Lower leg skin (tissue), 3 donors: ENCODE measurements at regions not wholly inside any gene's neighbourhood (a gene's known extent, or its start where the extent isn't known, plus 50 kb on each side); places are given as distances from the start of the nearest gene placed in this dataset.

Source experiments
- POLR2A ChIP-seq, 2 donors: fragments of 450-650 bp; IDR thresholded peaks; one replicate each; pipeline ENCODE4 v1.6.1; 2016 to 2017; ENCODE audit warnings: antibody characterized with exemption in 2 of 2, mild to moderate bottlenecking in 1 of 2, moderate library complexity in 1 of 2
- TF ChIP-seq, protein P1 (sequence below), 3 donors: fragments of 450-650 bp; IDR thresholded peaks; one replicate each; pipeline ENCODE4 v1.5.1; 2016; ENCODE audit warnings: antibody characterized with exemption in 3 of 3, mild to moderate bottlenecking in 3 of 3, moderate library complexity in 2 of 3

DNA sequence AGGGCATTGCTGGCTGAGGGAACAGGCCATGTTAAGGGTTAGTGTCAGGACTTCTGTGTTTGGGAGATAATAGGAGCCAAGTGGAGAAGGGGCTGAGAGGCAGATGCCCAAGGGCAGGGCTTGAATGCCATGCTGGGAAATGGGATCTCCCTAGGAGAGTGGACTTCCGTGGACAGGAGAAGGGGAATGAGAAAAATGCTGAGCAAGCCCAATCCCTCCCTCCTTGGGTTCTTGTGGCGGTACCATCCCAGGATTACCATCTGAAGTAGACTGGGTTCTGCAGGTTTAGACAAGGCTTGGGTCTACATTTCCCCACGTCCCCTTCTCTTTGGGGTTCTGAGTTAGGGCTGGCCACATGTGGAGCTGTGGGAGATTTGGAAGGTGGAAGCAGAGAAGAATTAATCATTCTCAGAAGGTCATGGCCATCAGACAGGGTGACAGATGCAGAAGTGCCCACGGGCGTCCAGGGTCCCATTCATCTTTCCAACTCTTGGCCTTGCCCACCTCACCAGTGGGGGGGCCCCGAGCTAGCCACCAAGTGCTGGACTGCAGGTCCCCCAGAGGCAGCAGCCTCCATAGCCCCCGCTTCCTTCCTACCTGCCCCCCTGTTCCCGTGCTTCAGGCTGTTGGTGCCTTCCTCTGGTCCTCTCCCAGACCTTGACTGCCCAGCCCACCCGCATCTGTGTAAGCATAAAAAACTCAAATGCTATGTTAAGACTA lies 354.8 kb downstream of the RPS24 start:
- TF ChIP-seq, protein P1, sequence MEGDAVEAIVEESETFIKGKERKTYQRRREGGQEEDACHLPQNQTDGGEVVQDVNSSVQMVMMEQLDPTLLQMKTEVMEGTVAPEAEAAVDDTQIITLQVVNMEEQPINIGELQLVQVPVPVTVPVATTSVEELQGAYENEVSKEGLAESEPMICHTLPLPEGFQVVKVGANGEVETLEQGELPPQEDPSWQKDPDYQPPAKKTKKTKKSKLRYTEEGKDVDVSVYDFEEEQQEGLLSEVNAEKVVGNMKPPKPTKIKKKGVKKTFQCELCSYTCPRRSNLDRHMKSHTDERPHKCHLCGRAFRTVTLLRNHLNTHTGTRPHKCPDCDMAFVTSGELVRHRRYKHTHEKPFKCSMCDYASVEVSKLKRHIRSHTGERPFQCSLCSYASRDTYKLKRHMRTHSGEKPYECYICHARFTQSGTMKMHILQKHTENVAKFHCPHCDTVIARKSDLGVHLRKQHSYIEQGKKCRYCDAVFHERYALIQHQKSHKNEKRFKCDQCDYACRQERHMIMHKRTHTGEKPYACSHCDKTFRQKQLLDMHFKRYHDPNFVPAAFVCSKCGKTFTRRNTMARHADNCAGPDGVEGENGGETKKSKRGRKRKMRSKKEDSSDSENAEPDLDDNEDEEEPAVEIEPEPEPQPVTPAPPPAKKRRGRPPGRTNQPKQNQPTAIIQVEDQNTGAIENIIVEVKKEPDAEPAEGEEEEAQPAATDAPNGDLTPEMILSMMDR (IDR thresholded peaks at IDR 0.05), result no peak
- no peak for TF ChIP-seq POLR2A (IDR thresholded peaks at IDR 0.05)
